T-helper 2 cell (primary cell): ENCODE measurements at regions not wholly inside any gene's neighbourhood (a gene's known extent, or its start where the extent isn't known, plus 50 kb on each side); places are given as distances from the start of the nearest gene placed in this dataset.
"Not testable (repeated sequence)": the region's sequence is repeated elsewhere in the genome, so short reads cannot be mapped to it uniquely, and the experiment has no call there.

Experiments used
- DNase-seq, 5 experiments: peaks; one replicate each; pipeline versions ENCODE4 v3.0.0 to v3.0.0-alpha.2; 2012 to 2022

GRCh38 chr5:87212183-87212582, 55.5 kb upstream of the RASA1 start:
- not testable (repeated sequence) for DNase-seq

GRCh38 chr5:87217480-87217879, 50.2 kb upstream of the RASA1 start:
- not testable (repeated sequence) for DNase-seq
